Esophagus muscularis mucosa (tissue), 4 donors: ENCODE measurements at regions not wholly inside any gene's neighbourhood (a gene's known extent, or its start where the extent isn't known, plus 50 kb on each side); places are given as distances from the start of the nearest gene placed in this dataset.
A peak's percentile ranks its signal among the peaks of the same experiment; 100 is the strongest.

ENCODE experiments used
- DNase-seq: peaks from one replicate; pipeline ENCODE4 v3.0.0-alpha.2; 2017; ENCODE audit errors: extremely low spot score
- H3K27ac ChIP-seq, 4 donors: fragments of 200-600 bp; sonication (generic); replicated peaks in 1 of 4; 1 replicate in 3 of 4; 2 replicates in 1 of 4; pipeline ENCODE4 v1.5.1; 2016 to 2019; ENCODE audit warnings: mild to moderate bottlenecking in 1 of 4
- H3K27me3 ChIP-seq, 4 donors: fragments of 200-600 bp; sonication (generic); one replicate each; pipeline versions ENCODE4 v1.5.1 to v1.6.0; 2016 to 2019
- H3K36me3 ChIP-seq, 4 donors: fragments of 200-600 bp; sonication (generic); one replicate each; pipeline ENCODE4 v1.5.1; 2016 to 2019
- H3K4me1 ChIP-seq, 4 donors: fragments of 200-600 bp; sonication (generic); one replicate each; pipeline ENCODE4 v1.5.1; 2016 to 2019
- H3K4me3 ChIP-seq, 4 donors: fragments of 200-600 bp; sonication (generic); 1 replicate in 2 of 4; 2 replicates in 2 of 4; pipeline ENCODE4 v1.5.1; 2016 to 2019; ENCODE audit warnings: mild to moderate bottlenecking in 4 of 4, moderate library complexity in 1 of 4
- H3K9me3 ChIP-seq, 4 donors: fragments of 200-600 bp; sonication (generic); 1 replicate in 3 of 4; 2 replicates in 1 of 4; pipeline ENCODE4 v1.5.1; 2016 to 2019
- EP300 ChIP-seq: sonication (generic); formaldehyde crosslinking; IDR thresholded peaks from one replicate; pipeline ENCODE4 v1.6.1; 2017; ENCODE audit warnings: antibody characterized with exemption
- POLR2A ChIP-seq: fragments of 450-650 bp; IDR thresholded peaks from one replicate; pipeline ENCODE4 v1.6.1; 2017; ENCODE audit warnings: antibody characterized with exemption, moderate library complexity, mild to moderate bottlenecking, low read depth
- POLR2AphosphoS5 ChIP-seq, 2 donors: sonication (generic); formaldehyde crosslinking; IDR thresholded peaks; one replicate each; pipeline ENCODE4 v1.6.1; 2017; ENCODE audit warnings: antibody characterized with exemption in 2 of 2
- WGBS: methylation state at CpG from one replicate; pipeline ENCODE4 v1.1.5; 2018; 5-methylcytosine and 5-hydroxymethylcytosine counted together
- intact Hi-C: fragments of 100-400 bp; cut with DNase I; formaldehyde crosslinking; loops from one replicate; pipeline ENCODE4 v1.15.1; 2023
- TF ChIP-seq, protein P1 (sequence below), 3 experiments: fragments of 200-600 bp in 2 of 3; fragments of 450-650 bp in 1 of 3; sonication (generic) in 2 of 3; IDR thresholded peaks; one replicate each; pipeline ENCODE4 v1.5.1; 2017 to 2019; ENCODE audit warnings: antibody characterized with exemption in 3 of 3, mild to moderate bottlenecking in 2 of 3, moderate library complexity in 1 of 3

DNA sequence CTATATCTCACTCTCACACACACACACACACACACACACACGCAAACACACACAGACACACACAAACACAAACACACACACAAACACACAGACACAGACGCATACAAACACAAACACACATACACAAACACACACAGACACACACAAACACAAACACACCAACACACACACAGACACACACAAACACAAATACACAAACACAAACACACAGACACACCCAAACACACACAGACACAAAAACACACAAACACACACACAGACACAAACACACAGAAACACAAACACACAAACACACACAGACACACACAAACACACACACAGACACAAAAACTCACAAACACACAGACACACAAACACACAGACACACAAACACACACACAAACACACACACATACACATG, 329.0 kb downstream of the ZNF536 start:
- 83% methylated on average over 2 of the region's 2 CpGs for WGBS
- TF ChIP-seq POLR2A (no peak), EP300 (no peak), POLR2AphosphoS5 (IDR thresholded peaks at IDR 0.05) (no peak)
- TF ChIP-seq, protein P1, sequence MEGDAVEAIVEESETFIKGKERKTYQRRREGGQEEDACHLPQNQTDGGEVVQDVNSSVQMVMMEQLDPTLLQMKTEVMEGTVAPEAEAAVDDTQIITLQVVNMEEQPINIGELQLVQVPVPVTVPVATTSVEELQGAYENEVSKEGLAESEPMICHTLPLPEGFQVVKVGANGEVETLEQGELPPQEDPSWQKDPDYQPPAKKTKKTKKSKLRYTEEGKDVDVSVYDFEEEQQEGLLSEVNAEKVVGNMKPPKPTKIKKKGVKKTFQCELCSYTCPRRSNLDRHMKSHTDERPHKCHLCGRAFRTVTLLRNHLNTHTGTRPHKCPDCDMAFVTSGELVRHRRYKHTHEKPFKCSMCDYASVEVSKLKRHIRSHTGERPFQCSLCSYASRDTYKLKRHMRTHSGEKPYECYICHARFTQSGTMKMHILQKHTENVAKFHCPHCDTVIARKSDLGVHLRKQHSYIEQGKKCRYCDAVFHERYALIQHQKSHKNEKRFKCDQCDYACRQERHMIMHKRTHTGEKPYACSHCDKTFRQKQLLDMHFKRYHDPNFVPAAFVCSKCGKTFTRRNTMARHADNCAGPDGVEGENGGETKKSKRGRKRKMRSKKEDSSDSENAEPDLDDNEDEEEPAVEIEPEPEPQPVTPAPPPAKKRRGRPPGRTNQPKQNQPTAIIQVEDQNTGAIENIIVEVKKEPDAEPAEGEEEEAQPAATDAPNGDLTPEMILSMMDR (IDR thresholded peaks at IDR 0.05): no peak
- Histone ChIP-seq H3K9me3 (no peaks in the 10 kb centered on the region), H3K4me3 (no peak overlapping the region), H3K4me1 (no peaks in the 10 kb centered on the region), H3K27ac (no peak overlapping the region), H3K36me3 (no peaks in the 10 kb centered on the region), H3K27me3 (peaks cover 0 to 17% (median 0%) of the 10 kb centered on the region in 4 donors)
- intact Hi-C loops: no loop called here
- no peak for DNase-seq

DNA sequence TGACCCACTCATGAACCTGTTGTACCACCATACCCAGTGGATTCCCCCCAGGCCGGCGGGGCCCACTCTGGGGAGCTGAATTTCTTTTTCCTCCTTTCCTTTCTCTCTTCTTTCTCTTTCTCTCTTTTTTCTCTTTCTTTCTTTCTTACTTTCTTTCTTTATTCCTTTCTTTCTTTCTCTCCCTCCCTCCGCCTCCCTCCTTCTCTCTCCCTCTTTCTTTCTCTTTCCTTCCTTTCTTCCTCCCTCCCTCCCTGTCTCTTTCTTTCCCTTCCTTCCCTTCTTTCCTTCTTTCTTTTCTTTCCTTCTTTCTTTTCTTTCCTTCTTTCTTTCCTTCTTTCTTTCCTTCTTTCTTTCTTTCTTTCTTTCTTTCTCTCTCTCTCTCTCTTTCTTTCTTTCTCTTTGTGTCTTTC, 327.7 kb downstream of the ZNF536 start:
- H3K9me3 ChIP-seq: no peaks in the 10 kb centered on the region
- no peak for DNase-seq
- no peaks in the 10 kb centered on the region for H3K36me3 ChIP-seq
- intact Hi-C loops: no loop called here
- no peak overlapping the region for H3K27ac ChIP-seq
- no peaks in the 10 kb centered on the region for H3K4me1 ChIP-seq
- WGBS: 93% methylated on average over 3 of the region's 3 CpGs
- TF ChIP-seq EP300 (no peak), POLR2A (no peak), POLR2AphosphoS5 (IDR thresholded peaks at IDR 0.05) (no peak)
- TF ChIP-seq, protein P1 (IDR thresholded peaks at IDR 0.05): no peak
- no peak overlapping the region for H3K4me3 ChIP-seq
- peaks cover 0 to 17% (median 0%) of the 10 kb centered on the region in 4 donors for H3K27me3 ChIP-seq

DNA sequence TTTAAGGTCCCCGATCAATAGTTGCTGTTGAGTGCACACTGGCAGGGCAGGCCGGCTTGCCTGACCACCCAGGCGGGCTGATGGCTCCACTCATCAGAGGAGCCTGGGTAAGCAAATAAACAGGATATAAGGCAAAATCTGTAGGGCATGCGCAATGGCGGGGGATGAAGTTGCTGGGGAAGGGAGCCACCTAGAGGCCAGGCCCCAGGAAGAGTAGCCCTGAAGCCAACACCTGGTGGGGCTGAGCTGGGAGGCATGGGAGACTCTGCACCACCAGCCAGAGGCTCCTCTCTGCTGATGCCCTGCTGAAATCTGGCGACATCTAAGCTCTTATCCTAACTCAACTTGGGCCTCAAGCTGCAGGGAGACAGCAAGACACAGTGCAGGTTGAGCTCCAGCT, 324.3 kb downstream of the ZNF536 start:
- Histone ChIP-seq H3K9me3 (no peaks in the 10 kb centered on the region), H3K27ac (no peak overlapping the region), H3K36me3 (no peaks in the 10 kb centered on the region), H3K4me1 (peaks cover 4 to 23% (median 17%) of the 10 kb centered on the region in 4 donors), H3K27me3 (peaks cover 0 to under 1% (median 0%) of the 10 kb centered on the region in 4 donors), H3K4me3 (no peak overlapping the region)
- no peak for TF ChIP-seq EP300
- TF ChIP-seq, protein P1 (IDR thresholded peaks at IDR 0.05): peak in 1 of 3 experiments; percentile 26
- intact Hi-C loops: no loop called here
- WGBS: 71% methylated on average over 5 of the region's 6 CpGs
- DNase-seq: no peak

DNA sequence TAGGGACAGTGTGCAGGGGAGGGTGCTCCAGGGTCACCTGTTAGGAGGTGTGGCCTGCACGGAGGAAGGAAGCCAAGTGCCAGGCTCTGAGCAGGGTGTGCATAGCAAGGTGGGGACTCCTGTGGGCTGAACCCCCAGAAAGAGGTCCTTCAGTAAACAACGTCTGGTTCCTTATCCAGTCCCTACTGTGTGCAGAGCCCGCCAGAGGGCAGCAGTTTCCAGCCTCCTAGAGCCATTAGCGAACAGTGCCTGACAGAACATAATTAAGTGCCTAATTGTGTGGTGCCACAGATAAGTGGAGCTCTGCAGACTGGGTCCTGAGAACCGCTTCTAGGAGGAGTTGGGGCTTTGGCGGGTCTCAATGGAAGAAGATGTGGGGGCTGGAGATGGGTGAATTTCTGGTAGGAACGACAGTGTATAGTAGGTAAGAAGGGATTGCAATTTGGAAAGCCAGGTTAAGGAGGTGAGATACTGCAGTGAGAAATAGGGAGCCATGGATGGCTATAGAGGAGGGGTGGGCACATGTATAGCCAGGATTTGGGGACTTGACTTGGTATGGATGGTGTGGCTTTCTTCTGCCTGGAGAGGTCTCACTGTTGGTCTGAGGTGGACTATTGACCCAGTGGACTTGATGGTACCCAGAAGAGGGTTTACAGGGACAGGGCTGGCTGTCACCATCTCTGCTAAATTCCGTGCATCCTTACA, 323.1 kb downstream of the ZNF536 start:
- DNase-seq: no peak
- 86% methylated on average over 8 of the region's 8 CpGs for WGBS
- no peaks in the 10 kb centered on the region for H3K36me3 ChIP-seq
- H3K27me3 ChIP-seq: no peaks in the 10 kb centered on the region
- H3K9me3 ChIP-seq: no peaks in the 10 kb centered on the region
- TF ChIP-seq EP300 (no peak), POLR2A (no peak), POLR2AphosphoS5 (IDR thresholded peaks at IDR 0.05) (no peak)
- TF ChIP-seq, protein P1 (IDR thresholded peaks at IDR 0.05): no peak
- no peak overlapping the region for H3K4me3 ChIP-seq
- peaks cover 4 to 25% (median 18%) of the 10 kb centered on the region in 4 donors for H3K4me1 ChIP-seq
- no peak overlapping the region for H3K27ac ChIP-seq
- intact Hi-C loops: no loop called here
